ENCODE measurements at regions not wholly inside any gene's neighbourhood (a gene's known extent, or its start where the extent isn't known, plus 50 kb on each side); places are given as distances from the start of the nearest gene placed in this dataset.

GRCh38 chr5:125592856-125593255 is 830.4 kb upstream of the GRAMD2B start:
- TF ChIP-seq, protein P1, sequence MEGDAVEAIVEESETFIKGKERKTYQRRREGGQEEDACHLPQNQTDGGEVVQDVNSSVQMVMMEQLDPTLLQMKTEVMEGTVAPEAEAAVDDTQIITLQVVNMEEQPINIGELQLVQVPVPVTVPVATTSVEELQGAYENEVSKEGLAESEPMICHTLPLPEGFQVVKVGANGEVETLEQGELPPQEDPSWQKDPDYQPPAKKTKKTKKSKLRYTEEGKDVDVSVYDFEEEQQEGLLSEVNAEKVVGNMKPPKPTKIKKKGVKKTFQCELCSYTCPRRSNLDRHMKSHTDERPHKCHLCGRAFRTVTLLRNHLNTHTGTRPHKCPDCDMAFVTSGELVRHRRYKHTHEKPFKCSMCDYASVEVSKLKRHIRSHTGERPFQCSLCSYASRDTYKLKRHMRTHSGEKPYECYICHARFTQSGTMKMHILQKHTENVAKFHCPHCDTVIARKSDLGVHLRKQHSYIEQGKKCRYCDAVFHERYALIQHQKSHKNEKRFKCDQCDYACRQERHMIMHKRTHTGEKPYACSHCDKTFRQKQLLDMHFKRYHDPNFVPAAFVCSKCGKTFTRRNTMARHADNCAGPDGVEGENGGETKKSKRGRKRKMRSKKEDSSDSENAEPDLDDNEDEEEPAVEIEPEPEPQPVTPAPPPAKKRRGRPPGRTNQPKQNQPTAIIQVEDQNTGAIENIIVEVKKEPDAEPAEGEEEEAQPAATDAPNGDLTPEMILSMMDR (conservative IDR thresholded peaks at IDR 0.05; ENCODE audit: low read depth, low read length) = no peak
- TF ChIP-seq EZH2phosphoT487 (IDR thresholded peaks at IDR 0.05; ENCODE audit: borderline replicate concordance, low read length) (no peak), EZH2 (IDR thresholded peaks at IDR 0.05; ENCODE audit: low read length, unreplicated experiment) (no peak)
